ENCODE measurements at regions not wholly inside any gene's neighbourhood (a gene's known extent, or its start where the extent isn't known, plus 50 kb on each side); places are given as distances from the start of the nearest gene placed in this dataset.

DNA sequence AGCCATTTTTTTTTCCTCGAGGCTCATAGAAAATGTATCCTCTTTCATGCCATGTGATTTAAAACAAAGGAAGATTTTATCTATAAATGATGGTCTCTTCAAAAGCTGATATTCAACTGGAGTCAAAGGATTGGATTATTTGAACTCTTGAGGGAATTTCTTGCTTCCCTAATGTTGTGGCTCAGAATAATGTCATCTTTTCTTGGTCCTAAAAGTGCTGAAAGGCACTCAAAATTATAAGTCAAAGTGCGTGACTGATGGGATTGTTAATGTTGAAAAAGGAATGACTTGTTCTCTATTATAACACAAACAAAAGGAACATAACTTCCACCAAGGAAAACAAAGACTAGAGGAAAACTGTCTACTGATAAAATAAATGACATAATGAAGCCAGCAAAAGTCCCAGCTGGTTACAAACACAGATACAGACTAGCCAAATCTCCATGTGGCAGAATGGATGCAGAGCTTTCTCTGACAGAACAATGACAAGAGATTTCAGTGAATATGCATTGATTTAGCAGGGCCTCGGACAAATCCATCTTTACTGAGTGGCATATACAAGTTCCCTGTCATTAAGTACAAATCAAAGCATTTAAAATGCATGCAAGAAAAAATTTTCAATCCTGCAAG is 552.6 kb downstream of the GBA3 start:
- TF ChIP-seq RCOR1 (IDR thresholded peaks at IDR 0.05; ENCODE audit: insufficient replicate concordance, low read length) (no peak), CTCF (conservative IDR thresholded peaks at IDR 0.05; ENCODE audit: low read depth, low read length) (no peak), SMC3 (IDR thresholded peaks at IDR 0.05; ENCODE audit: low read depth, low read length) (no peak), POLR2A (IDR thresholded peaks at IDR 0.05; ENCODE audit: low read depth, low read length) (no peak)
